PFSK-1 (cell line): ENCODE measurements at regions not wholly inside any gene's neighbourhood (a gene's known extent, or its start where the extent isn't known, plus 50 kb on each side); places are given as distances from the start of the nearest gene placed in this dataset.

ENCODE experiments used
- FOXP2 ChIP-seq: optimal IDR thresholded peaks from 2 replicates; pipeline ENCODE3; 2011; ENCODE audit warnings: borderline replicate concordance, control low read depth, inconsistent platforms; ENCODE audit not compliant: insufficient read depth; ENCODE audit errors: extremely low read length, extremely low read depth
- POLR2AphosphoS5 ChIP-seq: IDR thresholded peaks from 2 replicates; pipeline ENCODE4 v1.6.1; 2012; ENCODE audit warnings: low read depth, mild to moderate bottlenecking, control low read depth, low read length, moderate library complexity
- REST ChIP-seq, 2 experiments: IDR thresholded peaks; 2 replicates each; pipeline versions ENCODE4 v1.6.1 to v1.8.0; 2011 to 2012; ENCODE audit warnings: low read depth in 2 of 2, low read length in 2 of 2, control low read depth in 1 of 2, inconsistent platforms in 1 of 2, mild to moderate bottlenecking in 1 of 2, moderate library complexity in 1 of 2; ENCODE audit not compliant: insufficient read depth in 1 of 2
- SIN3A ChIP-seq: IDR thresholded peaks from 2 replicates; pipeline ENCODE4 v1.6.1; 2012; ENCODE audit warnings: mild to moderate bottlenecking, low read length, moderate library complexity, borderline replicate concordance; ENCODE audit not compliant: insufficient read depth
- TAF1 ChIP-seq: IDR thresholded peaks from 2 replicates; pipeline ENCODE4 v1.6.1; 2012; ENCODE audit warnings: low read length, control low read depth, borderline replicate concordance; ENCODE audit not compliant: insufficient read depth

- TF ChIP-seq SIN3A = no peak
- TF ChIP-seq REST (IDR thresholded peaks at IDR 0.05; ENCODE audit: insufficient read depth in 1 of 2, low read depth in 2 of 2, low read length in 2 of 2) = no peak
- no peak for TF ChIP-seq FOXP2
- TF ChIP-seq TAF1 = no peak
- no peak for TF ChIP-seq POLR2AphosphoS5
Observed at GRCh38 chr3:153503873-153504272, 341.8 kb downstream of the RAP2B start.

- TF ChIP-seq POLR2AphosphoS5 (no peak), TAF1 (no peak), REST (IDR thresholded peaks at IDR 0.05; ENCODE audit: insufficient read depth in 1 of 2, low read depth in 2 of 2, low read length in 2 of 2) (no peak), SIN3A (no peak), FOXP2 (no peak)
Observed at GRCh38 chr3:153513236-153513635, 351.2 kb downstream of the RAP2B start.

- TF ChIP-seq SIN3A = no peak
- no peak for TF ChIP-seq POLR2AphosphoS5
- no peak for TF ChIP-seq REST (IDR thresholded peaks at IDR 0.05; ENCODE audit: insufficient read depth in 1 of 2, low read depth in 2 of 2, low read length in 2 of 2)
- TF ChIP-seq TAF1 = no peak
- no peak for TF ChIP-seq FOXP2
Observed at GRCh38 chr3:153528473-153528872, 366.4 kb downstream of the RAP2B start.

- TF ChIP-seq FOXP2 (no peak), TAF1 (no peak), SIN3A (no peak), REST (IDR thresholded peaks at IDR 0.05; ENCODE audit: insufficient read depth in 1 of 2, low read depth in 2 of 2, low read length in 2 of 2) (no peak), POLR2AphosphoS5 (no peak)
Observed at GRCh38 chr3:153539263-153539662, 377.2 kb downstream of the RAP2B start.

- TF ChIP-seq POLR2AphosphoS5 (no peak), REST (IDR thresholded peaks at IDR 0.05; ENCODE audit: insufficient read depth in 1 of 2, low read depth in 2 of 2, low read length in 2 of 2) (no peak), SIN3A (no peak), TAF1 (no peak), FOXP2 (no peak)
Observed at GRCh38 chr3:153545471-153545870, 383.4 kb downstream of the RAP2B start.
